ENCODE measurements at regions not wholly inside any gene's neighbourhood (a gene's known extent, or its start where the extent isn't known, plus 50 kb on each side); places are given as distances from the start of the nearest gene placed in this dataset.

- DNase-seq (ENCODE audit: low read depth in 2 of 2): no peak
Measured at GRCh38 chr5:74378464-74378863, 262.1 kb downstream of the ENC1 start.

DNA sequence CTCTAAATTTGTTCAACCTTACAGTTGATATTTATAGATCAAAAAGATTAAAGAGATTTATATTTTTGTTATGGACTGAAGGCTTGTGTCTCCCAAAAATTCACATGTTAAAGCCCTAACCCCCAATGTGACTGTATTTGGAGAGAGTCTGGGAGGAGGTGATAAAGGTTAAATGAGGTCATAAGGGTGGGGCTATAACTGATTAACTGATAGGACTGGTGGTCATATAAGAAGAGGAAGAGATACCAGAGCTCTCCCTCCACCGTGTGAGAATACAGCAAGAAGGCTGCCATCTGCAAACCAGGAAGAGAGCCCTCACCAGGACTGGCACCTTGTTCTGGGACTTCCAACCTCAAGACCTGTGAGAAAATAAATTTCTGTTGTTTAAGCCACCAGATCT, 264.3 kb downstream of the ENC1 start:
- no peak for DNase-seq (ENCODE audit: low read depth in 2 of 2)

GRCh38 chr5:74375271-74375670, 265.3 kb downstream of the ENC1 start:
- DNase-seq (ENCODE audit: low read depth in 2 of 2): no peak

DNA sequence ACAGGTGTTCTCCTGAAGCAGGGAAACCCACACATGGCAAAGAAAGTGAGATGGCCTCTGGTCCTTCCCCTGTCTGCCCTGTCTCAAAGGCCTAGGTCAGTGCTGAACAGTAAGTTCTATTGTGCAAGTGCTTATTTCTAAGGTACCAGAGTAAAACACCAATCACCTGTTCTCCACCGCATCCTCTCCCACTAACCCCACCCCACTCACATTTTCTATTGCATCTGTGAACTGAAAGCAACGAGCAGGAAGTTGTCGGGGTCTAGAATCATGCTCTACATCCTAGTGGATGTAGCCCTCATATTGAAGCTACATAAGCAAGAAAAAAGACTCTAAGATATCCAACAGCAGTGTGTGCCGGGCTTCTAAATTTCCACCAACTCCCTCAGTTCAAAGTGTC, 265.9 kb downstream of the ENC1 start:
- no peak for DNase-seq (ENCODE audit: low read depth in 2 of 2)

DNA sequence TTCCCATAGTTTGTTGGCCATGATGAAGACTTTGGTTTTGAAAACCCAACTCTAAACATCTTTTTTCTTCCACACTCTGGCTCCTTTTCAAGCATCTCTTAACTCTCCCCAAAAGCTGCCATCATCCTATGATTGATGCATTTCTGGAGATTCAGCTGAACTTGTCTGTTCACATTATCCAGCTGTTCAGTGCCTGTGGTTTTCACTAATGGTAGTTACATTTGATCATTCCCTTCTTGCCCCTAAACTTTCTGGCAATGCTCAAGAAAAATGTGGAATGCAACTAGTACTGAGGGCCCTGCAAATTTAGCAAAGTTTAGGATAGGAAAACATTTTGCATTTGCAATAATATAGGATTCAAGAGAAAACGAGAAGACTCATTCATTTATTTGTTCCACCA, 267.5 kb downstream of the ENC1 start:
- no peak for DNase-seq (ENCODE audit: low read depth in 2 of 2)

GRCh38 chr5:74372502-74373064, 267.9 kb downstream of the ENC1 start:
- DNase-seq (ENCODE audit: low read depth in 2 of 2): no peak

DNA sequence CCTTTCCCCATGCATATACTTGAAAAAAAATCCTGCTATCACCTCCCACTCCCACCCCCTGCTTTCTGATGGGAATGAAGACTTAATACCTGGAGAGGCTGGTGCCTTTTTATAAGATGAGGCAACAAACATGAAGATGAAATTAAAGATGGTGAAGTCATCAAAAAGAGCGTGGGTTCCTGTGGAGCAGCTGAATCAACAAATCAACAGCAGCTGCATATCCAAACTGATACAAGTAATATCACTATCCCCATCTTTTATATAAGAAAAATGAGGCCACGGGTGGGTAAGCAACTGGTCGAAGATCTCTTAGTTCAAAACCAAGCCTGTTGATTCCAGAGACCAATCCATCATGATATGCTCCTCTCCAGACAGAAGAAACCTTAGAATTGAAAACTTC, 268.5 kb downstream of the ENC1 start:
- DNase-seq (ENCODE audit: low read depth in 2 of 2): no peak

GRCh38 chr5:74371621-74372020, 268.9 kb downstream of the ENC1 start:
- no peak for DNase-seq (ENCODE audit: low read depth in 2 of 2)

- no peak for DNase-seq (ENCODE audit: low read depth in 2 of 2)
Measured at GRCh38 chr5:74370168-74370567, 270.4 kb downstream of the ENC1 start.

GRCh38 chr5:74369173-74369572, 271.4 kb downstream of the ENC1 start:
- no peak for DNase-seq (ENCODE audit: low read depth in 2 of 2)

GRCh38 chr5:74367934-74368333, 272.6 kb downstream of the ENC1 start:
- no peak for DNase-seq (ENCODE audit: low read depth in 2 of 2)

GRCh38 chr5:74367241-74367733, 273.2 kb downstream of the ENC1 start:
- no peak for DNase-seq (ENCODE audit: low read depth in 2 of 2)

GRCh38 chr5:74365723-74366122, 274.8 kb downstream of the ENC1 start:
- no peak for DNase-seq (ENCODE audit: low read depth in 2 of 2)

DNA sequence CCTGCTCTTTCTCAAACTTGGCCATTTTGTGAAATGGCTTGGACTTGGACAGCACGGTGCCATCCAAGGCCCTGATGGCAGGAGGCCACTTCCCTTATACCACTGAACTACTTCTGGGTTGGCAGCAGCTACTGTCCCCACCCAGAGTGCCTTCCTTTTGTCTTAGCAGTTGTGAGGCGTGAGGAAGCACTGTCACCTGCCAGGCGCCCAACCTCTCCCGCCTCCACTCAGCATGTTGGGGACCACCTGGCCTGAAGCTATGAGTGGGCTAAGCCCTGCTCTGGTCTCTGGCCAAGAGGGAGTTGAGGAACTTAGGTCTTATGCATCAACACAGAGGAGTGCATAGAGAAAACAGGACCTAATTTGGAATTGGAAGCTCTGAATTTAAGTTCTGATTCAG, 276.0 kb downstream of the ENC1 start:
- no peak for DNase-seq (ENCODE audit: low read depth in 2 of 2)

DNA sequence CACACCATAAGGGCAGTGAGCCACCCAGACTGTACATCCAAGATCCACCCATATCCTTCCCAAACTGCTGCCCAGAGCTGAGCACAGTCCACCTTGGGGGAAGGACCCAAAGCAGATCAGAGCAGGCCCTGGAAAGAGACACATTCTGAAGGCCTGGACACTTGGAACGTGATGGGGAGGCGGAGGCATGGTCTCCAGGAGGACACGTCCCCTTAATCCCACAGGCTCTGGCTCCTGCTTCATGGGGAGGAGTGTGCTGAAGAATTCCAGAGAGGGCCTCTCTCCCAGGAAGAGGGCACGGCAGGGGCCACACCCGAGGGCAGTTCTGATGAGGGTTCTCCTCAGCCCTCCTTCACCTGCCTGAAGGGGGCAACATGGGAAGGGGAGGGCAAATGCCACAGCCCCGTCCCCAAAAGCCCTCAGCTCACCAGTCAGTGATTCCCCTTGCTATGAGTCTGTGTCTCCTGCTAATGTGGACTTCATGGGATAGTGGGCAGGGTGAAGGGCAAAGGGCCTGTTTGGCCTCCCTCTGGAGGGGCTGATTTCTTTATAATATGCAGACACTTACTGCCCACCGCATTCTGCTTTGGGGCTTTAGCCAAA, 276.8 kb downstream of the ENC1 start:
- no peak for DNase-seq (ENCODE audit: low read depth in 2 of 2)

- no peak for DNase-seq (ENCODE audit: low read depth in 2 of 2)
Measured at GRCh38 chr5:74361406-74362358, 278.8 kb downstream of the ENC1 start.

GRCh38 chr5:74360535-74361210, 279.9 kb downstream of the ENC1 start:
- no peak for DNase-seq (ENCODE audit: low read depth in 2 of 2)

DNA sequence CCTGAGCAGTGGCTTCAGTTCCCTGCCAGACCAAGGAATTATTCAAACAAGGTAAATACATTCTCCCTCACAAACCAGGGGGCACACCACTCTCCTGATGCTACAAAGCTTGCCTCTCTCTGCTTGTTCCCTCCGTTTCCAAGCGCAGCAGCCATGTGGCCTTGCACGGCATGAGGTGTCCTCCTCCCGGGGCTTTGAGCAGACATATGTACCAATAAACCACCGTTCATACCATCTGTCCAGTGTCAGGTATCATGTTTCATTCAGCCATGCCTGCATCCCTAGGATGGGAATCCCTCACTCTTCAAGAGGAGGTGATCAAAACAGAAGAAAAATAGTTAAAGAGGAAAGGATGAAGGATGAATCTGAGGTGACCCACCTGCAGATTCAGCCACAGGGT, 282.7 kb downstream of the ENC1 start:
- no peak for DNase-seq (ENCODE audit: low read depth in 2 of 2)

DNA sequence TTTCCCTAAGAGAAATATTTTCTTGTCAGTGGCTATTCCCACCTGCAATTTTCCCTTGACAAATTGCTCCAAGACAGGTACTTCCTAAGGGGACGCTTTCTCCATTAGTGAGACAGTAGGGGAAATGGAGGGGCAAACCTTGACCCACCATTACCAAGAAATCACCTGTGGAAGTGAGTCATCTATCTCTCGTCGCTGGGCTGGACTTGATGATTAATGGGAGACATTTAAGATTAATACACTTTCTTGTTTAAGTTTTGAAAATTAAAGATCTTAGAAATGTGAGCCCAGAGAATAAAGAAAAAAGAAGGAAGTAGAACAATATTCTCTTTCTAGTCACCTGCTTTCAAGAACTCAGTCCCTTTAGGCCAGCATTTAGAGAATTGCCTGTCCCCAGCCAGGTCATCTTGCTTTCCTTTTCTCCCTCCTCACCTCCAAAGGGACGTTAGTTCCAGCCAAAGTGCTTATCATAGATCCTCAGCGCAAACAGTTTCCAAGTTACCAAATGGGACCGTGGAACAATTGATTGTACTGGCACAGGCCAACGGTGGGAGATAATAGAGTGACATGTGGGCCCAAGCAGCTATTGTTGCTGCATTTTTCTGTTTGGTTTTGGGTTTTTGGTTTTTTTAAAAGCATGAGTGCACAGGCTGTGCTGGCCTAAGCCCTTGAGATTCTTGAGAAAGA, 284.4 kb downstream of the ENC1 start:
- DNase-seq (ENCODE audit: low read depth in 2 of 2): no peak

GRCh38 chr5:74355041-74355824, 285.3 kb downstream of the ENC1 start:
- DNase-seq (ENCODE audit: low read depth in 2 of 2): no peak

GRCh38 chr5:74352256-74352655, 288.3 kb downstream of the ENC1 start:
- no peak for DNase-seq (ENCODE audit: low read depth in 2 of 2)
